LNCaP clone FGC (cell line): ENCODE measurements at regions not wholly inside any gene's neighbourhood (a gene's known extent, or its start where the extent isn't known, plus 50 kb on each side); places are given as distances from the start of the nearest gene placed in this dataset.

ENCODE experiments used
- DNase-seq: peaks from one replicate; pipeline ENCODE4 v3.0.0-alpha.2; 2011; ENCODE audit warnings: low read depth
- H3K4me3 ChIP-seq: 2 replicates; pipeline ENCODE4 v1.5.1; 2011; ENCODE audit warnings: mild to moderate bottlenecking, low read depth, low read length, control low read depth
- TF ChIP-seq, protein P1 (sequence below): IDR thresholded peaks from 2 replicates; pipeline ENCODE4 v1.5.1; 2012; ENCODE audit warnings: mild to moderate bottlenecking; ENCODE audit not compliant: control insufficient read depth, insufficient read depth; ENCODE audit errors: extremely low read depth

DNA sequence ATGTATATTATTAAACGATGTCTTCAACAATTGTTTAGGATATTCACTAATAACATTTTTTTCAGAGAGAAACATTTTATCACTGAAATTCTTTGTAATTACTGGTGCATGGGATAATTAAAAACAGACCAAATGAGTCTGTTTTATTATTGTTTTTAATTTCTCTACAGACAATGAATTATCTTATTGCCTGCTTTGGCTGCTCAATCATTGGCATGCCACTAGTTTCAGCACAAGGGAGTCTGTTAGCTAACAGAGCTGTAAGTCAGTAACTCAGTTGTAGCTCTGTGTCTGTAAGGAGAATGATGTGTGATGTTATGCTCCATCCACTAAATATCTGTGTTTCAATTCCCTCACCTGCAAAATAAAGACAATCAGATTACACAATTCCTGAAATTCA, 443.9 kb downstream of the PRR16 start:
- DNase-seq = no peak
- H3K4me3 ChIP-seq = no peak overlapping the region
- TF ChIP-seq, protein P1, sequence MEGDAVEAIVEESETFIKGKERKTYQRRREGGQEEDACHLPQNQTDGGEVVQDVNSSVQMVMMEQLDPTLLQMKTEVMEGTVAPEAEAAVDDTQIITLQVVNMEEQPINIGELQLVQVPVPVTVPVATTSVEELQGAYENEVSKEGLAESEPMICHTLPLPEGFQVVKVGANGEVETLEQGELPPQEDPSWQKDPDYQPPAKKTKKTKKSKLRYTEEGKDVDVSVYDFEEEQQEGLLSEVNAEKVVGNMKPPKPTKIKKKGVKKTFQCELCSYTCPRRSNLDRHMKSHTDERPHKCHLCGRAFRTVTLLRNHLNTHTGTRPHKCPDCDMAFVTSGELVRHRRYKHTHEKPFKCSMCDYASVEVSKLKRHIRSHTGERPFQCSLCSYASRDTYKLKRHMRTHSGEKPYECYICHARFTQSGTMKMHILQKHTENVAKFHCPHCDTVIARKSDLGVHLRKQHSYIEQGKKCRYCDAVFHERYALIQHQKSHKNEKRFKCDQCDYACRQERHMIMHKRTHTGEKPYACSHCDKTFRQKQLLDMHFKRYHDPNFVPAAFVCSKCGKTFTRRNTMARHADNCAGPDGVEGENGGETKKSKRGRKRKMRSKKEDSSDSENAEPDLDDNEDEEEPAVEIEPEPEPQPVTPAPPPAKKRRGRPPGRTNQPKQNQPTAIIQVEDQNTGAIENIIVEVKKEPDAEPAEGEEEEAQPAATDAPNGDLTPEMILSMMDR = no peak

DNA sequence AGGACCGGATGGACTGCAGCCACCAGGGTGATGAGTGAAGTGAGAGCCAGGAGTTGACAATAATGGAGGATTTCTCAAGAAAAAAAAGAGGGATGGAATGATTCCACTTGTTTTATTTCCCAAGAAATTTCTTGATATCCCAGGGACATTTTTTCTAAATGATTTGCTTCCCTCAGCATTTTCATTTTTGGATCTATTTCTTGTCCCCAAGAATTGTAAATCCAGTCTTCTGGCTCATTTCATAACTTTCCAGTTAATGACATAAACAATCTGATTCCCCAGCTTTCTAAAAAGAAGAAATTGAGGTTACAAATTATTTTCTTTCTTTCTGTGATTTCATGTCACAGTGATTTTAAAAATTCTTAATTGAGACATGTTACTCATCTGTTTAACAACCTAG, 446.5 kb downstream of the PRR16 start:
- TF ChIP-seq, protein P1 = no peak
- H3K4me3 ChIP-seq = no peak overlapping the region
- DNase-seq = no peak

DNA sequence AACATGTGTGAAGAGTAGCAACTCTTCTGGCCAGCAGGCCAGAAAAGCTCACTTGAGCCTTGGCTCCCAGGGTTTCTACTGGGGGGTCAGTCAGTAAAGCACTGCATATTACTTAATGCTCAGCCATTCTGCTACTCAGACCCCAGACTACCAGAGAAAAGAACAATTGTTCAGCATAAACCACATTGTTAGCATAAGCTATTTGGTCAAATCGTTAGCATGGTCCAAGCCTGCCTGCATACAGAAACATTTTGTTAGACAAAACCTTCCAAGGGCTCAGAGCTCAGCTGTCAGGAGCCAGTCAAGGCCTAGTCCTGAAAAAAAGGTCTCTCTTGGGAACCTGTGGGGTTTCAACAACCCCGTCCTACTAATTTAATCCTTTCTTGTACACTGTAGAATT, 449.3 kb downstream of the PRR16 start:
- TF ChIP-seq, protein P1 = no peak
- no peak for DNase-seq
- no peak overlapping the region for H3K4me3 ChIP-seq

DNA sequence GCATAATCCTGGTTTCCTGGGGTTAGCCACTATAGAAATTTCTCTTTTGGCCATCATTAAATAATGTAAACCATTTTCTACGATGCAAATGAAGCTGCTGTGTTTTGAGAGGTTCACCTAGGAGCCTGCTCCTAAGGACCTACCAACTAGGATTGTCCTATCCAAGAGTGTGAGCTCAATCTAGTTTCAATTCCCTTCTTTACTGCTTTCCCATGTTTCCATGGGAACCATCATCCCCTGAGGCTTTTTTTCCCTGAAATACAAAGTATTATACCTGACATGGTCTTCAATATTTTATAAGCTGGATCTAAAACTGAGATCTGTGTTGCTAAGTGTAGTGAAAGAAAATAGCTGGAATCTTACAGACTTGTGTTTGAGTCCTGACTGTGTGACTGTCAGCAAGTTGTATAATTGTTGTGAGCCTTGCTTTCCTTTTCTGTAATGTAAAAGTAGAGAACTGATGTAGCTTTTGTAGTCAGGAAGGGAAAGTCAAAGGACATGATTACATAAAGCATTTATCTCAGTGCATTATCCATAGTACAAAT, 453.2 kb downstream of the PRR16 start:
- DNase-seq = no peak
- H3K4me3 ChIP-seq = no peak overlapping the region
- TF ChIP-seq, protein P1 = no peak

DNA sequence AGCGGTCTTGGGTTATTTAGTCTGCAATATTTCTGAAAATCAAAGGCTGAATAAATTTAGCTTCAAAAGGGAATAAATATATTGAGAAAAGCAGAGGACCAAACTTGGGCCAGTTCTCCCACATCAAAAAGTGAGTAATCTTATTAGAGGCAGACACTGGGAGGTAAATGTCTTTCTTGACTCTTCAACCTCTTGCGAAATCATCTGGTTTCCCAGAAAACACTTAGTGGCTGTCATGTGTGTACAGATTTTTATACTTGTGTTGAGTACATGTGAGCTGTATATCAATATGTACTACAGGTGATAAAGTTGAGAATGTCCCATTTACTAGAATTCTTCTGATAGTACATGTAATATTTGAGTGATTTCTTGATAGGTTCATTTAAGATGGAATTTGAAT, 454.9 kb downstream of the PRR16 start:
- DNase-seq = no peak
- TF ChIP-seq, protein P1 = no peak

DNA sequence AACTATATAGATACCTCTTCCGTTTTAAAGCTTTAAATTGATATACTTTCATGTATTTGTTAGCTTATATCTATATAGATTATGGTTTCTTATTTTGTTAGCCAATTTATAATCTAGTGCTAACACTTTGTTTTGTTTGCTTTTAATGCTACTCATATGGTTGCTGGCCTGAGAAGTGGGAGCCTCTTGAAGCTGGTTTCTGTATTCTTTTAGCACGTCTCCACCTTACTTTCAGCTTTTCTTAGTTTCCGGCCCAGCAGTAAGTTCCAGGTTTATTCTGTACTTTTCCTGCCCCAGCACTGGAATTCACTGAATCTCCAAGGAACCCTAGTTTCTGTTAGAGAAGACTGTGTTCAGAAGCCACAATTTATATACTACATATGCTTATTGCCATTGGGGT, 458.9 kb downstream of the PRR16 start:
- no peak overlapping the region for H3K4me3 ChIP-seq
- DNase-seq = no peak
- TF ChIP-seq, protein P1 = no peak

More for the DNA sequence above, 454.9 kb downstream of the PRR16 start:
- no peak overlapping the region for H3K4me3 ChIP-seq

DNA sequence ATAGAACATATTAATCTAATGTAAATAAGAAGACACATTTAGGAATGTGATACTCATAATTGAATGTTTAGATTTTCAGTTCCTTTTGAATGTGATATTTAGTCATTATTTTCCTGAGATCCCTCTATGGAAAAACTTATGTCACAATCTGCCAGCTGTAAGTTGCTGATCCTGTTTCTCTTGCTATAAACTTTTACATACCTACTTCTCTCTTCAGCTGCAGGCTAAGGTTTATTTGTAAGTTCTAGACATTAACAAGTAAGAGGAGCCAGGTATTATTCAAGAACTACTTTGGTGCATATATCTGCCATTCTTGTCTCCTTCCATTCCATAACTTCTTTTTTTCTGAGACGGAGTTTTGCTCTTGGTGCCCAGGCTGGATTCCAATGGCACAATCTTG, 462.4 kb downstream of the PRR16 start:
- no peak overlapping the region for H3K4me3 ChIP-seq
- peak; percentile 70 for DNase-seq
- TF ChIP-seq, protein P1 = no peak
